SK-N-SH (cell line): ENCODE measurements at regions not wholly inside any gene's neighbourhood (a gene's known extent, or its start where the extent isn't known, plus 50 kb on each side); places are given as distances from the start of the nearest gene placed in this dataset.

Experiments
- RXRA ChIP-seq: IDR thresholded peaks from 2 replicates; pipeline ENCODE4 v1.4.0; 2012; ENCODE audit warnings: low read depth, mild to moderate bottlenecking, borderline replicate concordance
- TF ChIP-seq, protein P1 (sequence below): fragments of 200-600 bp; sonication (generic); IDR thresholded peaks from 2 replicates; pipeline ENCODE4 v1.6.1; 2017; ENCODE audit warnings: antibody characterized with exemption, mild to moderate bottlenecking, moderate library complexity
- TF ChIP-seq, protein P2 (sequence below): IDR thresholded peaks from 2 replicates; pipeline ENCODE4 v1.6.1; 2012; ENCODE audit warnings: mild to moderate bottlenecking, low read depth, low read length, moderate library complexity

DNA sequence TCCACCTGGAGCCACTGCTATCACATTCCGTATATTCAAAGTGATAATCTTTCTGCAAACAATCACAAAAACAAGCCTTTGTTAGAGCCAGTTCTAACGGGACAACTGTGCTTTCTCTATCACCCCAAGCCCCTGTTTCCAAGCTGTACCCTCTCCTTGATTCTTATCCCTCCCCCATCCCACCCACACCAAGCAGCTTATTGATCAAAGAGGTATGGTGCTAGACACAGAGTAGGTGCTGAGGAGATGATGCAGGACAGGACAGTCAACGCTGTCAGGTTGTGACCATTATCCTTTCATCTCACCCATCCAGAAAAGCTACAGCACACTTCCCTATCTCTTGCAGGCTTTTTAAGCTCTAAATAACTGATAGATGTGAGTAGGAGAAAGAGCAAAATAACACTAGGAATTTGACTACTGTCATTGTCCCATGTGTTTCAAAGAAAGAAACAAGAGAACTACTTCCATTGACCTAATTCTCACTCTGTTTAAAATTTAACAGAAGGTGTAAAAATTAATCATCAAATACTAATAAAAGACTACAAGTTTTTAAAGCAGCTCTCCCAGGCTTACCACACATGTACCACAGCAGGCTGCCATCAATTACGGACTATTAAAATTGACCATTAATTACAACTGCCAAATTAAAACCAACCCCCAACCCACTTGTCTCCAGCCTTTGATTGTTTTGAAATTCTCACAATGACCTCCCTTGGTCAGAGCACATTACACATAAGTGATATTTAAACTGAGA is 94.3 kb downstream of the ELAPOR2 start:
- TF ChIP-seq, protein P1, sequence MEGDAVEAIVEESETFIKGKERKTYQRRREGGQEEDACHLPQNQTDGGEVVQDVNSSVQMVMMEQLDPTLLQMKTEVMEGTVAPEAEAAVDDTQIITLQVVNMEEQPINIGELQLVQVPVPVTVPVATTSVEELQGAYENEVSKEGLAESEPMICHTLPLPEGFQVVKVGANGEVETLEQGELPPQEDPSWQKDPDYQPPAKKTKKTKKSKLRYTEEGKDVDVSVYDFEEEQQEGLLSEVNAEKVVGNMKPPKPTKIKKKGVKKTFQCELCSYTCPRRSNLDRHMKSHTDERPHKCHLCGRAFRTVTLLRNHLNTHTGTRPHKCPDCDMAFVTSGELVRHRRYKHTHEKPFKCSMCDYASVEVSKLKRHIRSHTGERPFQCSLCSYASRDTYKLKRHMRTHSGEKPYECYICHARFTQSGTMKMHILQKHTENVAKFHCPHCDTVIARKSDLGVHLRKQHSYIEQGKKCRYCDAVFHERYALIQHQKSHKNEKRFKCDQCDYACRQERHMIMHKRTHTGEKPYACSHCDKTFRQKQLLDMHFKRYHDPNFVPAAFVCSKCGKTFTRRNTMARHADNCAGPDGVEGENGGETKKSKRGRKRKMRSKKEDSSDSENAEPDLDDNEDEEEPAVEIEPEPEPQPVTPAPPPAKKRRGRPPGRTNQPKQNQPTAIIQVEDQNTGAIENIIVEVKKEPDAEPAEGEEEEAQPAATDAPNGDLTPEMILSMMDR = no peak
- TF ChIP-seq, protein P2, sequence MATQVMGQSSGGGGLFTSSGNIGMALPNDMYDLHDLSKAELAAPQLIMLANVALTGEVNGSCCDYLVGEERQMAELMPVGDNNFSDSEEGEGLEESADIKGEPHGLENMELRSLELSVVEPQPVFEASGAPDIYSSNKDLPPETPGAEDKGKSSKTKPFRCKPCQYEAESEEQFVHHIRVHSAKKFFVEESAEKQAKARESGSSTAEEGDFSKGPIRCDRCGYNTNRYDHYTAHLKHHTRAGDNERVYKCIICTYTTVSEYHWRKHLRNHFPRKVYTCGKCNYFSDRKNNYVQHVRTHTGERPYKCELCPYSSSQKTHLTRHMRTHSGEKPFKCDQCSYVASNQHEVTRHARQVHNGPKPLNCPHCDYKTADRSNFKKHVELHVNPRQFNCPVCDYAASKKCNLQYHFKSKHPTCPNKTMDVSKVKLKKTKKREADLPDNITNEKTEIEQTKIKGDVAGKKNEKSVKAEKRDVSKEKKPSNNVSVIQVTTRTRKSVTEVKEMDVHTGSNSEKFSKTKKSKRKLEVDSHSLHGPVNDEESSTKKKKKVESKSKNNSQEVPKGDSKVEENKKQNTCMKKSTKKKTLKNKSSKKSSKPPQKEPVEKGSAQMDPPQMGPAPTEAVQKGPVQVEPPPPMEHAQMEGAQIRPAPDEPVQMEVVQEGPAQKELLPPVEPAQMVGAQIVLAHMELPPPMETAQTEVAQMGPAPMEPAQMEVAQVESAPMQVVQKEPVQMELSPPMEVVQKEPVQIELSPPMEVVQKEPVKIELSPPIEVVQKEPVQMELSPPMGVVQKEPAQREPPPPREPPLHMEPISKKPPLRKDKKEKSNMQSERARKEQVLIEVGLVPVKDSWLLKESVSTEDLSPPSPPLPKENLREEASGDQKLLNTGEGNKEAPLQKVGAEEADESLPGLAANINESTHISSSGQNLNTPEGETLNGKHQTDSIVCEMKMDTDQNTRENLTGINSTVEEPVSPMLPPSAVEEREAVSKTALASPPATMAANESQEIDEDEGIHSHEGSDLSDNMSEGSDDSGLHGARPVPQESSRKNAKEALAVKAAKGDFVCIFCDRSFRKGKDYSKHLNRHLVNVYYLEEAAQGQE = no peak
- no peak for TF ChIP-seq RXRA
